NCI-H128 (cell line): ENCODE measurements at regions not wholly inside any gene's neighbourhood (a gene's known extent, or its start where the extent isn't known, plus 50 kb on each side); places are given as distances from the start of the nearest gene placed in this dataset.

Experiments
- DNase-seq: peaks from one replicate; lab custom pipeline; 2025; ENCODE audit not compliant: unreplicated experiment; lab: John Stamatoyannopoulos, UW

DNA sequence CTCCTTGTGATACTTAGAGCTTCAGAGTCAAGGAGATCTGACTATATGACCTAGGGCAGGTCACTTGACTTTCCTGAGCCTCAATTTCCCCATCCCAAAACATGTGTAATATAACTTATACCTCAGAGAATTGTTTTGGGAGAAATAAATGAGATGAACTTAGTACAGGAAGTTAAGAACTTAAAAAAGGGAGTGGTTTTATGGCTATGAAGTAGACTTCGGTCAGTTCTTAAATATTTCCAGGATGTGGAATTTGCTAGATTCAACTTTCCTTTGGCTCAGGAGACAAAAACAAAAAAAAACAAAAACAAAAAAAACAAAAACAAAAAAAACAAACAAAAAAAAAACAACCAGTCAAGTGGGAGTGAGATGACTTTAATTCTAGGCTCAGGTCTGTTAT is 116.7 kb downstream of the EDEM1 start:
- no peak for DNase-seq

DNA sequence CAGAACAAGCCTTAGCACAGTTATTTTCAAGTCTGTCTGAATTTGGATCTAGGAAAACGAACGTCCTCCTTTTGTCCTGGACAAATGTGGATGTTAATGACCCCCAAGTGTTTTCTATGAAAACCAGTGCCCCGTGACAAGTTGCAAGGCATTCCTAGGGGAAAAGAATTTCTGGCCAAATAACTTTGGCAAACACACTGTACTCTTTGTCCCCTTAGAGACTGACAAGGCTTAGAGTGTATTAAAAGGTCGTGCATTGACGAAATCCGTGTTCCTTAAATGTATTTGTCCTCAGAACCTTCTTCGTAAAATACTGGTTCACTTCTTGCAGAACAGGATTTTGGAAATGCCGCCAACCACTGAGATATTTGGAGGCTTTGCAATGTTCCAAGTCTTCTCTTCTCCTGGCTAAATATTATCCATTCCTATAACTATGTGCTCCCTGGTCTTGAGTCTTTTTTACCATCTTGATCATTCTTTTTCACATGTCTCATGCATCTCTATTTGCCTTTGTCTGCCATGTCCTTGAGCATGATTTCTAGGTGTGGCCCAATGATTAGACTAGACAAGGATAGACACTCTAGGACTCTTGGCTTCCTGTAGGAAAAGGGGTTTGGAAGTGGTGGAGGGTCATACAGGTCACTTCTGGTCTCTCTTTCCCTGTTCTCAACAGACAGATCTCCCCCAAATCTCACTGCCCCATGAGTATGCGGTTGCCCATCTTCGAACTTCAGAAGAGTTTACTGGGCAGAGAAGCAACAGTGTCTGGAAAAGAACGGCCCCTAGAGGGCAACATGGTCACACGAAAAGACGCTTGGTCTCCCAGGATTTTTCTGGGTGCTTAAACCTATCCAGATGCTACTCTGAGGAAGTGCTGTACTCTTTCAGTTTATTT is 117.5 kb downstream of the EDEM1 start:
- no peak for DNase-seq

- no peak for DNase-seq
These were observed 118.1 kb downstream of the EDEM1 start for GRCh38 chr3:5305684-5305989.

DNA sequence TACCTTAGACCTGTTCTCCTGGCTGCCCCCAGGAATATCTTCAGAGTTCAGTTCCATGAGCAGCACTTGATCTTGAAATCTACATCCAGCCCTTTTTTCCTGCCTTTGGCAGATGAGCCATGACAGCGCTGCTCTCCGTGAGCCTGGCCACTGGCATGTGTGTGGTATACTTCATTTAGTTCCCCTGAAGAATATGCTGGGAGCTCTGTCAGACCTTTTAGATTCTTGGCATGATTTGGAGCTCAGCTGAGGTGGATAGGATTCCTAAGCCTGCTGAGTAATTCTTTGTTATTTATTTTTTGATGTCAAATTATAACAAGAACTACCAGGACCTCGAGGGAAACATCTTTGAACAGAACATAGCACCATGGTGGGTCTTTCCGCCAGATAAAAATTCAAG is 121.7 kb downstream of the EDEM1 start:
- DNase-seq = no peak

GRCh38 chr3:5309602-5310001 is 122.1 kb downstream of the EDEM1 start:
- DNase-seq = no peak

GRCh38 chr3:5310509-5310908 is 123.0 kb downstream of the EDEM1 start:
- DNase-seq = no peak

GRCh38 chr3:5312290-5312689 is 124.8 kb downstream of the EDEM1 start:
- DNase-seq = no peak

- DNase-seq = no peak
These were observed 127.4 kb downstream of the EDEM1 start for GRCh38 chr3:5314897-5315296.

DNA sequence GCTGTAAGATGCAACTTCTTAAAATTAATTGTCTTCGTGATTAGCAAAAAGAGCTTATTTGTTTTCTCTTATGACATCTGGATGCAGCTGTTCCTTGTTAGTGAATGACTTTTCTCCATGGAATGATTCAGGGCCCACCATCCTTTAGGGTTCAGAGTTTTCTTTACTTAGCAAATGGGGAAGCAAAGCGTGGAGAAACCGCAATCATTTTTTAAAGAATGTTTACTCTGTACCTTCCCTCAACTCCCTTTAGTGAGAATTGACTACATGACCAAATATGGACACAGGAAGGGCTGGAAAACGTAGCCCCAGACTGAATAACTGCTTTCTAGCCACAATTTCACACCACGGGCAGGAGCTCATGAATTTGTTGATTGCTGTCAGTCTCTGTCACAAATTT is 130.1 kb downstream of the EDEM1 start:
- DNase-seq = no peak

DNA sequence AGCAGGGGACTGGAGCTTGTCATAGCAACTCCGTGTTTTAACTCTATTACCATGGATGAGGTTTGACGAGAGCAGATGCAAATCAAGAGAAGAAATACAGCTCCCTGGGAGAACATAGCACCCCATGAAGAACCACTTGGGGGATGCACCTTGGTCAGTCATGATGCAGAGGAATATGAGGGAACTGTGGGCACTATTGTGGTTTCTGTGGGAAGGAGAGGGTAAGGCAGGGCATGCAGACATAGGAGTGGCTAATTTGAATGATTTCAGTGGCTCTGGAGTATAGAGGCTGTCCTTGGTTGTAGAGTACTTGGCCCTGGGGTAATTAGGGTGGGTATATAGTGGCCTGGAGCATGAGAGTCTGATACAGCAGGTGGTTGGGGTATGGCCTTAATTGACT is 131.9 kb downstream of the EDEM1 start:
- DNase-seq = no peak

DNA sequence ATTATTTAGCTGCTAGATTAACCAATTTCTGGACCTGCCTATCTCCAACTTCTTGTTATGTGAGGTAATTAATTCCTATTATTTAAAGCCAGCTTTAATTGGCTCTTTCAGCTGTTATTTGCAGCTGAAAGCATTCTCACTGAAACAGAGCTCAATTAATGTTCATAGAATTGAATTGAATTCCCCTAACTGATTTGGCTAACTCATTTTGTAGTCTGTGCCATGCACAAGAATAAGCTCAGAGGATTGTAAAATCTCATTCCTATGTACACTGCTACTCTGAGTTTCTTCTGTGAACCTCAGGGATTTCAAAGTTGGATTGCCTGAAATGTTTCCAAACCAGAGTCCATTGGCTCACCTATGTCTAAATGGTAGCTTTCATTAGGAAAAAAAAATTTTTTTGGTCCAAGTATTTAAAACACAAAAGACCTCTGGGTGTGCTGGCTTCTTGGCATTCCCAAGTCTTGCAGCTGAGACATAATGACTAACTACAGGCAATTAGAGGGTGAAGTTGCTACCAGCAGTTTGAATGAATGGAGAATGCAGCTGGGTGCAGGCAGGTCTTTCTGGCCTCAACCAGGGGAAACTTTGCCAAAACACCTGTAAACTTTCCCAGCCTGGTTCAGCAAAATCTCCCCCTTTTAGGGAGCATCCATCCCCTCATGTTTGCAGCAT is 134.3 kb downstream of the EDEM1 start:
- no peak for DNase-seq

GRCh38 chr3:5324780-5325179 is 137.3 kb downstream of the EDEM1 start:
- DNase-seq = no peak

DNA sequence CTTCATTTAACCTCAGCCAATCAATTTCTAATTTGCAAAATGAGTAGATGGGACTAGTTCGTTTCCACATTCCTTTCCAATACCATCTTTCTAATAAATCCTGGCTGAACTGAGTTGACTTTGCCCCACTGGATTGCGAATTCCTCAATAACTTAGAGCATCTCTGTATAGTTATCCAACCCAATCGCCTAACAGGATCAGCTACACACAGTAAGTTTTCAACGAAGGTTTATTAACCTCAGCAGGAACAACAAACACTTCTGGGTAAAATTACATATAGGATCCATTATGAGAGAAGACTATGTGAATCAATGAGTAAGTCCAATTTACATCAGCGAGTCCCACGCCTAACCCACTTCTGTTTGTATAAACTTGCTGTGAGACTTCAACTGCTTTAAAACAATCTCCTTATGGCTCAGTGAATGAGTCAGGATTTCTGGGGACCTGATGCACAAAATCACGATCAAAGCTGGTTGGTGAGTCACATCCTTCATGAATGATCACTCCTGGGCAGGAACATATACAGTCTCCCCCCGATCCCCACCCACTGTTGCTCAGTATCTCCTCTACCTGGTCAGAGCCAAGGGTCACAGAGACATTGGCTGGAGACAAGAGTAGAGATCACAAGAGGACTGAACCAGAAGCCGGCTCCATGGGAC is 142.8 kb downstream of the EDEM1 start:
- no peak for DNase-seq

- DNase-seq = no peak
These were observed 144.2 kb downstream of the EDEM1 start for GRCh38 chr3:5331567-5332269.

DNA sequence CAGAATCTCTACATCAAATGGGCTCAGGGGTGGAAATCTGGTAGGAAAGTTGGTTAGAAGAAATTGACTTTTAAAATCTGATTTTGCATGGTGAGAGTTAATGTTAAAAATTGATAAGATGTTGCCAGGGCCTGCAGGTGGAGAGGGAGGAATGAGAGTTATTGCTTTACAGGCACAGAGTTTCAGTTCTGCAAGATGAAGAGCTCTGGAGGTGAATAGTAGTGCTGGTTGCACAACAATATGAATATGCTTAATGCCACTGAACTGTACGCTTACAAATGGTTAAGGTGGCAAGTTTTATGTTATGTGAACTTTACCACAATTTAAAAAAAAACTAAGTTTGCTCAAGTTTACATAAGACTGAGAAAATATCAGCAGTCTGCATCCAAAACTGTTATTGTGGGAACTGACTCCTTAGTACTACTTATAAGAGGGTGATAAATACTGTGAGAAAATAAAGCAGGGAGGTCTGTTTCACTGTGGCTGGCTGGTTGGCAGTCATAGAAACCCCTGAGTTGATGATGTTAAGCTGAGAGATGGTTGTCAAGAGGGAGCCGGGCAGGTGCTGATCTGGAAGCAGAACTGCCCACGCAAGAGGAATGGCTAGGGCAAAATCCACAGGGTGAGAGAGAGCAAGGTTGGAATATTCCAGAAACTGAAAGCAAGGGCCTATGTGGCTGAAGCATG is 144.9 kb downstream of the EDEM1 start:
- DNase-seq = no peak

GRCh38 chr3:5339967-5340535 is 152.5 kb downstream of the EDEM1 start:
- DNase-seq = no peak

GRCh38 chr3:5341610-5342009 is 154.1 kb downstream of the EDEM1 start:
- DNase-seq = no peak

- peak; percentile 30 for DNase-seq
These were observed 156.0 kb downstream of the EDEM1 start for GRCh38 chr3:5343459-5343858.

DNA sequence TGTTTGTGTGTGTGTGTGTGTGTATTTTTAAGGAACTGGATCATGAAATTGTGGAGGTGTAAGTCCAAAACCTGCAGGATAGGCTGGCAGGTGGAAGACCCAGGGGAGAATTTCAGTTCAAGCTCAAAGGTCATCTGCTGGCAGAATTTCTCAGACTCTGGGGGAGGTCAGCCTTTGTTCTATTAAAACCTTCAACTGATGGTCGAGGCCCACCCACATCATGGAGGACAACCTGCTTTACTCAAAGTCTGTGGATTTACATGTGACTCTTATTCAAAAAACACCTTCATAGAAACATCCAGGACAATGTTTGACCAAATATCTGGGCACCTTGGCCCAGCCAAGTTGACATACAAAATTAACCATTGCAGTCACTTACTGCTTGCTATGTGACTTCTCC is 157.2 kb downstream of the EDEM1 start:
- DNase-seq = no peak

DNA sequence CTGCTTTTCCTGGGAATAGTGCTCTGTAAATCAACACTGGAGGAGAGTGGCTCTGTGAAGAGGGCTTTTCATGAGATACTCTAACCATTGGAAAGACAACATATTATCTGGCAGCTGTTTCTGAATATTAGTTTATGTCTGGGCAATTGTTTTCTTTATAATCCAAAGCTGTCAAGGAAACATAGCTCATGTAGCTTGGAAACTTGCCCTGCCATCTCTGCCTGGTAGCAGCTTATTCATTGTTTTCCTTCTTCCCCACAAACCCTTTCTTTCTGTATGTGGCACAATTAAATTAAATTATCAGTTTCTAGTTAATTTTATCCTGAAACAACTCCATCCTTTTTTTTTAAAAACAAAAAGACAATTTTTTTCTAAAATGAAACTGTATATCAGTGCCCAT is 160.0 kb downstream of the EDEM1 start:
- peak; percentile 31 for DNase-seq
